GM12891 (cell line): ENCODE measurements at regions not wholly inside any gene's neighbourhood (a gene's known extent, or its start where the extent isn't known, plus 50 kb on each side); places are given as distances from the start of the nearest gene placed in this dataset.

ENCODE experiments used
- PAX5 ChIP-seq: IDR thresholded peaks from 2 replicates; pipeline ENCODE4 v1.6.1; 2011; ENCODE audit warnings: low read length, moderate library complexity, mild to moderate bottlenecking; ENCODE audit not compliant: insufficient read depth, severe bottlenecking
- POLR2A ChIP-seq: IDR thresholded peaks from 2 replicates; pipeline ENCODE4 v1.6.1; 2011; ENCODE audit warnings: low read depth, low read length, control low read depth
- POLR2AphosphoS5 ChIP-seq: IDR thresholded peaks from 2 replicates; pipeline ENCODE4 v1.6.1; 2011; ENCODE audit warnings: low read depth, low read length, control low read depth
- POU2F2 ChIP-seq: IDR thresholded peaks from 2 replicates; pipeline ENCODE4 v1.6.1; 2011; ENCODE audit warnings: low read depth, mild to moderate bottlenecking, control low read depth, low read length, moderate library complexity
- SPI1 ChIP-seq: IDR thresholded peaks from 2 replicates; pipeline ENCODE4 v1.6.1; 2011; ENCODE audit warnings: low read depth, low read length, control low read depth
- TAF1 ChIP-seq: IDR thresholded peaks from 2 replicates; pipeline ENCODE4 v1.6.1; 2011; ENCODE audit warnings: low read depth, low read length, control low read depth

- TF ChIP-seq SPI1 (no peak), POLR2AphosphoS5 (no peak), POLR2A (no peak), TAF1 (no peak), POU2F2 (no peak), PAX5 (no peak)
These were observed 50.7 kb upstream of the ARL15 start for GRCh38 chr5:54360925-54361662.
